ENCODE measurements at regions not wholly inside any gene's neighbourhood (a gene's known extent, or its start where the extent isn't known, plus 50 kb on each side); places are given as distances from the start of the nearest gene placed in this dataset.

GRCh38 chr11:90818196-90818745 is 595.4 kb upstream of the CHORDC1 start:
- dilution Hi-C loops (cut with HindIII; ENCODE audit: low sequenced_read_pairs, unreplicated experiment) = no loop called here
- Histone ChIP-seq H3K9me1 (ENCODE audit: insufficient read depth, low read length) (no peaks in the 10 kb centered on the region), H2BK20ac (ENCODE audit: low read depth, low read length) (no peak overlapping the region), H3K4me3 (ENCODE audit: insufficient read depth, low read depth, low read length) (no peak overlapping the region), H3K23ac (ENCODE audit: low read depth, low read length) (no peak overlapping the region), H3K14ac (replicated peaks; ENCODE audit: low read depth, low read length) (no peak overlapping the region), H2AK5ac (ENCODE audit: low read depth, low read length) (no peak overlapping the region), H4K5ac (ENCODE audit: low read depth, low read length) (no peak overlapping the region), H2BK15ac (ENCODE audit: low read depth, low read length) (no peak overlapping the region), H3K27me3 (ENCODE audit: control insufficient read depth, insufficient read depth, low read length) (no peaks in the 10 kb centered on the region), H3K9ac (ENCODE audit: low read depth, low read length) (no peak overlapping the region), H2AK9ac (replicated peaks; ENCODE audit: low read depth, low read length, poor library complexity) (no peak overlapping the region), H3K36me3 (ENCODE audit: control insufficient read depth, insufficient read depth, low read length) (no peaks in the 10 kb centered on the region), H3K27ac (ENCODE audit: insufficient read depth, low read length) (no peak overlapping the region), H4K91ac (ENCODE audit: insufficient read depth, low read depth, low read length) (no peak overlapping the region), H3K4ac (ENCODE audit: low read depth, low read length) (no peak overlapping the region), H3K4me1 (ENCODE audit: control insufficient read depth, insufficient read depth, low read length) (no peaks in the 10 kb centered on the region), H2BK5ac (ENCODE audit: low read depth, low read length, poor library complexity, severe bottlenecking) (no peak overlapping the region), H3K4me2 (ENCODE audit: low read depth, low read length) (no peak overlapping the region), H3K18ac (ENCODE audit: low read depth, low read length) (no peak overlapping the region), H3K56ac (ENCODE audit: extremely low read depth, insufficient read depth, low read length) (no peak overlapping the region), H4K8ac (ENCODE audit: low read depth in 2 of 2, low read length in 2 of 2) (no peak overlapping the region), H4K20me1 (ENCODE audit: insufficient read depth, low read length) (no peaks in the 10 kb centered on the region), H2AFZ (replicated peaks; ENCODE audit: low read length, poor library complexity) (no peak overlapping the region), H2BK120ac (ENCODE audit: low read depth, low read length) (no peak overlapping the region), H3K9me3 (ENCODE audit: control insufficient read depth, insufficient read depth, low read length) (peaks cover 9% of the 10 kb centered on the region), H3K79me1 (ENCODE audit: low read depth in 1 of 2, low read length in 2 of 2) (no peaks in the 10 kb centered on the region)
- whole genome bisulfite sequencing, 2 experiments (ENCODE audit: extremely low coverage in 2 of 2, insufficient read length in 1 of 2) = no CpG with 5 or more reads among the region's 1 CpG
- no peak for TF ChIP-seq RFX5 (IDR thresholded peaks at IDR 0.05; ENCODE audit: low read depth, low read length)
- TF ChIP-seq MAFK (IDR thresholded peaks at IDR 0.05; ENCODE audit: low read depth, low read length) = no peak
- no peak for TF ChIP-seq POLR2A (IDR thresholded peaks at IDR 0.05; ENCODE audit: low read depth, low read length)
- no peak for TF ChIP-seq MXI1 (IDR thresholded peaks at IDR 0.05; ENCODE audit: borderline replicate concordance, low read depth, low read length)
- no peak for TF ChIP-seq USF2 (IDR thresholded peaks at IDR 0.05; ENCODE audit: low read depth, low read length)
- no peak for TF ChIP-seq NFE2L2 (IDR thresholded peaks at IDR 0.05; ENCODE audit: low read depth, low read length)
- no peak for TF ChIP-seq RAD21 (IDR thresholded peaks at IDR 0.05; ENCODE audit: low read length)
- TF ChIP-seq CHD1 (IDR thresholded peaks at IDR 0.05; ENCODE audit: low read depth, low read length) = no peak
- TF ChIP-seq MAZ (IDR thresholded peaks at IDR 0.05; ENCODE audit: borderline replicate concordance, low read depth, low read length) = no peak
- TF ChIP-seq RCOR1 (IDR thresholded peaks at IDR 0.05; ENCODE audit: insufficient replicate concordance, low read length) = no peak
- no peak for TF ChIP-seq ELK1 (IDR thresholded peaks at IDR 0.05; ENCODE audit: borderline replicate concordance, low read depth, low read length)
- TF ChIP-seq CTCF (conservative IDR thresholded peaks at IDR 0.05; ENCODE audit: low read depth, low read length) = no peak
- no peak for TF ChIP-seq BHLHE40 (IDR thresholded peaks at IDR 0.05; ENCODE audit: low read depth, low read length)
- no peak for TF ChIP-seq CEBPB (IDR thresholded peaks at IDR 0.05; ENCODE audit: low read depth, low read length)
- TF ChIP-seq SMC3 (IDR thresholded peaks at IDR 0.05; ENCODE audit: low read depth, low read length) = no peak
- no peak for TF ChIP-seq FOS (IDR thresholded peaks at IDR 0.05; ENCODE audit: low read depth, low read length)
- DNase-seq (no peak), ATAC-seq (ENCODE audit: low read depth) (no peak)
- no TSS peak for BruUV-seq (replicated peaks)
- in situ Hi-C loops (cut with MboI; ENCODE audit: low sequenced_read_pairs) = no loop called here
- ChIA-PET POLR2A (ENCODE audit: unreplicated experiment) (no interaction called here), CTCF (no interaction called here)
- intact Hi-C loops (cut with micrococcal nuclease) = no loop called here

Measured in IMR-90 (cell line).